ENCODE measurements at regions not wholly inside any gene's neighbourhood (a gene's known extent, or its start where the extent isn't known, plus 50 kb on each side); places are given as distances from the start of the nearest gene placed in this dataset.

GRCh38 chr2:6496376-6496775, 369.3 kb downstream of the CMPK2 start:
- no peak overlapping the region for H3K4me3 ChIP-seq (ENCODE audit: low read depth, low read length)
- TF ChIP-seq CTCF (IDR thresholded peaks at IDR 0.05; ENCODE audit: borderline replicate concordance, insufficient read depth, low read depth, low read length), result no peak

GRCh38 chr2:6497048-6497447, 368.7 kb downstream of the CMPK2 start:
- no peak overlapping the region for H3K4me3 ChIP-seq (ENCODE audit: low read depth, low read length)
- TF ChIP-seq CTCF (IDR thresholded peaks at IDR 0.05; ENCODE audit: borderline replicate concordance, insufficient read depth, low read depth, low read length), result no peak

- TF ChIP-seq CTCF (IDR thresholded peaks at IDR 0.05; ENCODE audit: borderline replicate concordance, insufficient read depth, low read depth, low read length), result no peak
- H3K4me3 ChIP-seq (ENCODE audit: low read depth, low read length), result no peak overlapping the region
Measured at GRCh38 chr2:6498841-6499240, 366.9 kb downstream of the CMPK2 start.

- no peak for TF ChIP-seq CTCF (IDR thresholded peaks at IDR 0.05; ENCODE audit: borderline replicate concordance, insufficient read depth, low read depth, low read length)
- no peak overlapping the region for H3K4me3 ChIP-seq (ENCODE audit: low read depth, low read length)
Measured at GRCh38 chr2:6499691-6500090, 366.0 kb downstream of the CMPK2 start.

GRCh38 chr2:6506361-6506794, 359.3 kb downstream of the CMPK2 start:
- no peak overlapping the region for H3K4me3 ChIP-seq (ENCODE audit: low read depth, low read length)
- no peak for TF ChIP-seq CTCF (IDR thresholded peaks at IDR 0.05; ENCODE audit: borderline replicate concordance, insufficient read depth, low read depth, low read length)

- H3K4me3 ChIP-seq (ENCODE audit: low read depth, low read length), result no peak overlapping the region
- no peak for TF ChIP-seq CTCF (IDR thresholded peaks at IDR 0.05; ENCODE audit: borderline replicate concordance, insufficient read depth, low read depth, low read length)
Measured at GRCh38 chr2:6506859-6507258, 358.8 kb downstream of the CMPK2 start.

GRCh38 chr2:6510532-6510931, 355.2 kb downstream of the CMPK2 start:
- no peak overlapping the region for H3K4me3 ChIP-seq (ENCODE audit: low read depth, low read length)
- no peak for TF ChIP-seq CTCF (IDR thresholded peaks at IDR 0.05; ENCODE audit: borderline replicate concordance, insufficient read depth, low read depth, low read length)

Measured in GM12875 (cell line).